Neuronal stem cell (in vitro differentiated cells): ENCODE measurements at regions not wholly inside any gene's neighbourhood (a gene's known extent, or its start where the extent isn't known, plus 50 kb on each side); places are given as distances from the start of the nearest gene placed in this dataset.

Experiments
- DNase-seq: peaks from one replicate; pipeline ENCODE4 v3.0.0-alpha.2; 2013; ENCODE audit warnings: low spot score
- H2AFZ ChIP-seq: one replicate; pipeline ENCODE4 v1.6.1; 2013; ENCODE audit warnings: mild to moderate bottlenecking, low read length, inconsistent platforms
- H2AK5ac ChIP-seq: 2 replicates; pipeline ENCODE4 v1.6.1; 2013; ENCODE audit warnings: low read depth, mild to moderate bottlenecking, inconsistent platforms, low read length, moderate library complexity, mixed read lengths
- H2BK120ac ChIP-seq: 2 replicates; pipeline ENCODE4 v1.6.1; 2013; ENCODE audit warnings: low read depth, mild to moderate bottlenecking, inconsistent platforms, low read length, moderate library complexity, mixed read lengths
- H2BK12ac ChIP-seq: one replicate; pipeline ENCODE4 v1.6.1; 2013; ENCODE audit warnings: low read length, inconsistent platforms
- H2BK15ac ChIP-seq: 2 replicates; pipeline ENCODE4 v1.6.1; 2013; ENCODE audit warnings: mild to moderate bottlenecking, low read length, inconsistent platforms, mixed read lengths
- H2BK5ac ChIP-seq: one replicate; pipeline ENCODE4 v1.6.1; 2013; ENCODE audit warnings: inconsistent platforms, mild to moderate bottlenecking, low read length, moderate library complexity
- H3K14ac ChIP-seq: one replicate; pipeline ENCODE4 v1.6.1; 2013; ENCODE audit warnings: low read length, inconsistent platforms
- H3K18ac ChIP-seq: 2 replicates; pipeline ENCODE4 v1.6.1; 2013; ENCODE audit warnings: low read length, inconsistent platforms
- H3K23ac ChIP-seq: 2 replicates; pipeline ENCODE4 v1.6.1; 2013; ENCODE audit warnings: low read depth, mild to moderate bottlenecking, mixed read lengths, low read length, inconsistent platforms; ENCODE audit not compliant: poor library complexity
- H3K27ac ChIP-seq: replicated peaks from 3 replicates; pipeline ENCODE4 v1.5.1; 2013; ENCODE audit warnings: low read length, inconsistent platforms
- H3K27me3 ChIP-seq, 3 experiments: 2 replicates each; pipeline ENCODE4 v1.6.1; 2013; ENCODE audit warnings: low read length in 3 of 3, mild to moderate bottlenecking in 2 of 3, inconsistent platforms in 1 of 3, low read depth in 1 of 3, mixed read lengths in 1 of 3, moderate library complexity in 1 of 3; ENCODE audit not compliant: control insufficient read depth in 3 of 3, insufficient read depth in 3 of 3
- H3K36me3 ChIP-seq, 2 donors: replicated peaks in 1 of 2; 2 replicates each; pipeline ENCODE4 v1.6.1; 2013; ENCODE audit warnings: low read length in 2 of 2; ENCODE audit not compliant: control insufficient read depth in 2 of 2, insufficient read depth in 2 of 2
- H3K4ac ChIP-seq: 2 replicates; pipeline ENCODE4 v1.6.1; 2013; ENCODE audit warnings: inconsistent platforms, mild to moderate bottlenecking, low read length, moderate library complexity
- H3K4me1 ChIP-seq, 2 donors: 1 replicate in 1 of 2; 2 replicates in 1 of 2; pipeline ENCODE4 v1.6.1; 2013; ENCODE audit warnings: low read length in 2 of 2, low read depth in 1 of 2; ENCODE audit not compliant: control insufficient read depth in 2 of 2, insufficient read depth in 1 of 2
- H3K4me2 ChIP-seq: one replicate; pipeline ENCODE4 v1.6.1; 2013; ENCODE audit warnings: mild to moderate bottlenecking, low read length, inconsistent platforms; ENCODE audit not compliant: insufficient read depth, poor library complexity, severe bottlenecking
- H3K4me3 ChIP-seq, 2 donors: 2 replicates each; pipeline ENCODE4 v1.5.1; 2013; ENCODE audit warnings: low read length in 2 of 2, mild to moderate bottlenecking in 2 of 2, inconsistent platforms in 1 of 2, moderate library complexity in 1 of 2
- H3K79me1 ChIP-seq: one replicate; pipeline ENCODE4 v1.6.1; 2013; ENCODE audit warnings: low read depth, mild to moderate bottlenecking, inconsistent platforms, low read length, moderate library complexity
- H3K9ac ChIP-seq: one replicate; pipeline ENCODE4 v1.6.1; 2013; ENCODE audit warnings: mild to moderate bottlenecking, low read depth, low read length, inconsistent platforms; ENCODE audit not compliant: poor library complexity
- H3K9me3 ChIP-seq, 2 donors: replicated peaks in 1 of 2; 2 replicates each; pipeline versions ENCODE3 to v1.6.1; 2013; ENCODE audit warnings: low read length in 2 of 2, mild to moderate bottlenecking in 2 of 2, inconsistent platforms in 1 of 2, low read depth in 1 of 2, mixed read lengths in 1 of 2, moderate library complexity in 1 of 2; ENCODE audit not compliant: control insufficient read depth in 2 of 2, insufficient read depth in 1 of 2
- H4K8ac ChIP-seq: one replicate; pipeline ENCODE4 v1.6.1; 2013; ENCODE audit warnings: low read depth, mild to moderate bottlenecking, inconsistent platforms, low read length, moderate library complexity
- H4K91ac ChIP-seq: one replicate; pipeline ENCODE4 v1.6.1; 2013; ENCODE audit warnings: low read length, low read depth, mild to moderate bottlenecking, inconsistent platforms; ENCODE audit not compliant: poor library complexity
- WGBS, 2 donors: extraction: QIAGEN DNeasy Blood & Tissue Kit; methylation state at CpG; one replicate each; pipeline ENCODE4 v1.1.7; 2013; ENCODE audit warnings: missing lambda C conversion rate in 2 of 2, mixed read lengths in 1 of 2; ENCODE audit not compliant: insufficient read length in 2 of 2, insufficient replicate concordance in 1 of 2; ENCODE audit errors: extremely low coverage in 2 of 2; 5-methylcytosine and 5-hydroxymethylcytosine counted together

DNA sequence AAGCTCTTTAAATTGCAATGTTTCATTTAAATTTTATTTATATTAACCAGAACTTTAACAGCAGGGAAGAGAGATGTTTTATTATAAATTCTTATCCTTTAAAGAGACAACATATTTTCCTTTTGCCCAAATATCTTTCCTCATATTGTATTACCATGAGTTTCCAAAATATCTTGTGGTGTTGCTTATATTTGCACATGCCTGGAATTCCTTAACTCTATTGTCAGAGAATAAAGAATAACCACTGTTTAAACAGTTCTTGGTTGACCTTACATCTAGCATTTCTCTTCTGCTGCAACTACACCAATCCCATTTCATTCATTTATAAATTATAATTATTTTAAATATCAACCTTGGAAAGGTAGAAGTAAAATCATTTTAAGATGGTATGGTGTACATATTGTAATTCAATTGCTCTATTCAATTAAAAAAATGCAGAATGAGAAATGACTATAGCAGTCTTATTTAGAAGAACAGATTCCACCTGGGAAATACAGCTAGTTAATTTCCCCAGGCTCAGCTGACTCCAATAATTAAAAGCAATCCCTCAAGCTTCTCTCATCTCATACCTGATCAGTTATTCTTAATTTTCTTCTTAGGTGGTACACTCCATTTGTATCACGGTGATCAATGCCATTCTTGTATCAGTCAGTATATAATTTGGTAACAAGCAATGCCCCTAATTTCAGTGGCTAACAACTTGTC is 923.3 kb downstream of the KCNA4 start:
- H4K8ac ChIP-seq = no peak overlapping the region
- H3K14ac ChIP-seq = no peak overlapping the region
- H3K4me1 ChIP-seq = no peaks in the 10 kb centered on the region
- H2BK5ac ChIP-seq = no peak overlapping the region
- H2BK120ac ChIP-seq = no peak overlapping the region
- H3K27me3 ChIP-seq = no peaks in the 10 kb centered on the region
- H4K91ac ChIP-seq = no peak overlapping the region
- no peak overlapping the region for H2BK15ac ChIP-seq
- H3K79me1 ChIP-seq = no peaks in the 10 kb centered on the region
- no peak overlapping the region for H3K4ac ChIP-seq
- no peak overlapping the region for H3K23ac ChIP-seq
- no peaks in the 10 kb centered on the region for H3K9me3 ChIP-seq
- H3K18ac ChIP-seq = no peak overlapping the region
- H3K36me3 ChIP-seq = no peaks in the 10 kb centered on the region
- H3K4me3 ChIP-seq = no peak overlapping the region
- H2AFZ ChIP-seq = no peak overlapping the region
- no peak overlapping the region for H2AK5ac ChIP-seq
- no peak overlapping the region for H3K9ac ChIP-seq
- no peak overlapping the region for H2BK12ac ChIP-seq
- H3K4me2 ChIP-seq = no peak overlapping the region
- H3K27ac ChIP-seq = no peak overlapping the region
- no peak for DNase-seq
- WGBS, 2 donors = no CpG with 5 or more reads among the region's 1 CpG

DNA sequence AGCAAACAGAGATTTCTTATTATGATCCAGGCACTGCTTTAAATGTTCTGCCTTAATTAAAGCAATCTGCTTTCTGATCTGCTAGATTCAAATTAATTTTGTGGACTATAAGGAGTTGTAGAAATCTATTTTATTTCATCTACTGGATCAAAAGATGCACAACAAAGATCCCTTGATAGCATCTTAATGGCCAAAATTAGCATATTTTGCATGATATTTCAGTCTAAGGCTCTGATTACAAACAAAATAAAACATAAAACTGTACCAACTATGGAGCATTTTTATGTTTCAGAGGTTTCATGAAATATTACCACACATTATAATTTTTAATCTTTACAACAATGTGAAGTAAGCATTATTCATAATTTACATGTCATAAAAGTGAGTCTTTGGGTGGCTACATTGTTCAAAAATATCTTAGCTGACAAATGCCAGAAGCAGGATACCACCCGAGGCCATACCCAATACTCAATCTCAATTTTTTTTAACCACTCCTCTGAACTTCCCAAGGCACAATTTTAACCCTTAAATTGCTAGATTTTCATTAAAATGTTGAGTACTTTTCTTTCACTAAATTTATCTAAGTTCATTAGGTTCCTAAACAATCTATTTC is 929.5 kb downstream of the KCNA4 start:
- Histone ChIP-seq H2BK5ac (no peak overlapping the region), H3K4me3 (no peak overlapping the region), H3K79me1 (no peaks in the 10 kb centered on the region), H4K8ac (no peak overlapping the region), H3K4me1 (no peaks in the 10 kb centered on the region), H3K9ac (no peak overlapping the region), H2BK15ac (no peak overlapping the region), H3K27me3 (no peaks in the 10 kb centered on the region), H3K23ac (no peak overlapping the region), H3K27ac (no peak overlapping the region), H4K91ac (no peak overlapping the region), H3K36me3 (no peaks in the 10 kb centered on the region), H3K14ac (no peak overlapping the region), H3K9me3 (no peaks in the 10 kb centered on the region), H3K18ac (no peak overlapping the region), H3K4me2 (no peak overlapping the region), H2BK12ac (no peak overlapping the region), H2AFZ (no peak overlapping the region), H2AK5ac (no peak overlapping the region), H2BK120ac (no peak overlapping the region), H3K4ac (no peak overlapping the region)
- DNase-seq = no peak
- no CpG with 5 or more reads among the region's 1 CpG for WGBS, 2 donors

DNA sequence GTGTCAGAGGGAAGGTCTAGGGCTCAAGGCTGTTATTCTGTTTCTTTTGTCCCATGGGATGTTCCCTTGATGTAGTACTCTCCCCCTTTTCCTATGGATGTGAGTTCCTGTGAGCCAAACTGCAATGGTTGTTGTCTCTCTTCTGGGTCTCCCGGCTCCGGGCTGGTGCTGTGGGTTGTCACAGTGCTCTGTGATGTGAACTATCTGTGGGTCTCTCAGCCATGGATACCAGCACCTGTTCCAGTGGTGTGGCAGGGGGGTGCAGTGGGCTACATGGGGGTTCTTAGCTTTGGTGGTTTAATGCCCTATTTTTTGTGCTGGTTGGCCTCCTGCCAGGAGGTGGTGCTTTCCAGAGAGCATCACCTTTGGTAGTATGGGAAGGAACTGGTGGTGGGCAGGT is 941.1 kb downstream of the KCNA4 start:
- H3K4me3 ChIP-seq = no peak overlapping the region
- H3K9ac ChIP-seq = no peak overlapping the region
- no peaks in the 10 kb centered on the region for H3K79me1 ChIP-seq
- H3K27ac ChIP-seq = no peak overlapping the region
- H3K27me3 ChIP-seq = no peaks in the 10 kb centered on the region
- no peak for DNase-seq
- no peak overlapping the region for H4K91ac ChIP-seq
- H3K4ac ChIP-seq = no peak overlapping the region
- H2BK12ac ChIP-seq = no peak overlapping the region
- H2AFZ ChIP-seq = no peak overlapping the region
- H3K23ac ChIP-seq = no peak overlapping the region
- H3K9me3 ChIP-seq = no peaks in the 10 kb centered on the region
- no peak overlapping the region for H3K18ac ChIP-seq
- H2AK5ac ChIP-seq = no peak overlapping the region
- H2BK5ac ChIP-seq = no peak overlapping the region
- no peak overlapping the region for H3K14ac ChIP-seq
- no CpG with 5 or more reads among the region's 2 CpGs for WGBS, 2 donors
- no peaks in the 10 kb centered on the region for H3K4me1 ChIP-seq
- H4K8ac ChIP-seq = no peak overlapping the region
- H2BK15ac ChIP-seq = no peak overlapping the region
- no peak overlapping the region for H3K4me2 ChIP-seq
- no peaks in the 10 kb centered on the region for H3K36me3 ChIP-seq
- no peak overlapping the region for H2BK120ac ChIP-seq

DNA sequence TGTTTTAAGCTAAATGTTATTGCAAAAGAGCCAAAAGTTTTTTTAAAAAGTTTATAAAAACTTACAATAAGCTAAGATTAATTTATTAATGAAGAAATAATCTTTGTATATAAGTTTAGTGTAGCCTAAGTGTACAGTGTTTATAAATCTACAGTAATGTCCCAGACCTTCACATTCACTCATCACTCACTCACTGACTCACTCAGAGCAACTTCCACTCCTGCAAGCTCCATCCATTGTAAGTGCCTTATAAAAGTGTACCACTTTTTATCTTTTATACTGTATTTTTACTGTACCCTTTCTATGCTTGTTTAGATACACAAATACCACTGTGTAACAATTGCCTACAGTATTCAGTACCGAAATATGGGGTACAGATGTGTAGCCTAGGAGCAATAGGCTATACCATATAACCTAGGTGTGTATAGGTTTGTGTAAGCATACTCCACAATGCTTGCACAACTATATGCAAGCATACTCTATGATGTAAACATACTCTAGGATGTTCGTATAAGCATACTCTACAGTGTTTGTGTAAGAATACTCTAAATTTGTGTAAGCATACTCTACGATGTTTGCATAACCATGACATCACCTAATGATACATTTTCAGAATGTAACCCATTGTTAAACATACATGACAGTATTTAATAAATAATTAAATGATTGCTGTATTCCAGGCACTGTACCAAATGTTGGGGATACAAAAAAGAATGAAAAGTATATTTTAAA is 953.0 kb downstream of the KCNA4 start:
- Histone ChIP-seq H3K9me3 (no peaks in the 10 kb centered on the region), H3K14ac (no peak overlapping the region), H3K4me3 (no peak overlapping the region), H2BK15ac (no peak overlapping the region), H4K8ac (no peak overlapping the region), H2AK5ac (no peak overlapping the region), H2AFZ (no peak overlapping the region), H3K4me1 (no peaks in the 10 kb centered on the region), H3K23ac (no peak overlapping the region), H3K79me1 (no peaks in the 10 kb centered on the region), H3K18ac (no peak overlapping the region), H3K9ac (no peak overlapping the region), H3K4ac (no peak overlapping the region), H2BK12ac (no peak overlapping the region), H2BK120ac (no peak overlapping the region), H3K27me3 (no peaks in the 10 kb centered on the region), H3K27ac (no peak overlapping the region), H4K91ac (no peak overlapping the region), H3K36me3 (no peaks in the 10 kb centered on the region), H2BK5ac (no peak overlapping the region), H3K4me2 (no peak overlapping the region)
- no peak for DNase-seq
- WGBS, 2 donors = no CpG with 5 or more reads among the region's 3 CpGs
